GM21381 (cell line): ENCODE measurements at regions not wholly inside any gene's neighbourhood (a gene's known extent, or its start where the extent isn't known, plus 50 kb on each side); places are given as distances from the start of the nearest gene placed in this dataset.

Source experiments
- ATAC-seq: cut with Tn5 transposase; IDR thresholded peaks from one replicate; pipeline ENCODE4 v1.9.1; 2021; ENCODE audit warnings: mild to moderate bottlenecking, moderate library complexity; ENCODE audit not compliant: unreplicated experiment

- no peak for ATAC-seq
Observed at GRCh38 chr4:96521046-96521536, 681.2 kb downstream of the PDHA2 start.

GRCh38 chr4:96523611-96524010 lies 683.7 kb downstream of the PDHA2 start:
- ATAC-seq: no peak

- no peak for ATAC-seq
Observed at GRCh38 chr4:96524311-96524875, 684.5 kb downstream of the PDHA2 start.

GRCh38 chr4:96525898-96526297 lies 686.0 kb downstream of the PDHA2 start:
- no peak for ATAC-seq

GRCh38 chr4:96526625-96527024 lies 686.7 kb downstream of the PDHA2 start:
- no peak for ATAC-seq

GRCh38 chr4:96531836-96532235 lies 691.9 kb downstream of the PDHA2 start:
- no peak for ATAC-seq

GRCh38 chr4:96543346-96543745 lies 703.5 kb downstream of the PDHA2 start:
- ATAC-seq: no peak

- no peak for ATAC-seq
Observed at GRCh38 chr4:96558466-96558865, 718.6 kb downstream of the PDHA2 start.

GRCh38 chr4:96566755-96567154 lies 726.9 kb downstream of the PDHA2 start:
- ATAC-seq: no peak

- no peak for ATAC-seq
Observed at GRCh38 chr4:96585304-96585703, 745.4 kb downstream of the PDHA2 start.

- no peak for ATAC-seq
Observed at GRCh38 chr4:96593422-96593821, 753.5 kb downstream of the PDHA2 start.

- no peak for ATAC-seq
Observed at GRCh38 chr4:96598465-96598864, 758.6 kb downstream of the PDHA2 start.

- ATAC-seq: no peak
Observed at GRCh38 chr4:96599752-96600151, 759.9 kb downstream of the PDHA2 start.

- no peak for ATAC-seq
Observed at GRCh38 chr4:96602661-96603060, 762.8 kb downstream of the PDHA2 start.

- ATAC-seq: no peak
Observed at GRCh38 chr4:96603641-96604040, 763.7 kb downstream of the PDHA2 start.

GRCh38 chr4:96606451-96606850 lies 766.6 kb downstream of the PDHA2 start:
- ATAC-seq: no peak

GRCh38 chr4:96626023-96626422 lies 786.1 kb downstream of the PDHA2 start:
- ATAC-seq: no peak

- ATAC-seq: no peak
Observed at GRCh38 chr4:96630839-96631238, 790.9 kb downstream of the PDHA2 start.

- no peak for ATAC-seq
Observed at GRCh38 chr4:96637971-96638412, 798.1 kb downstream of the PDHA2 start.

GRCh38 chr4:96639932-96640331 lies 800.0 kb downstream of the PDHA2 start:
- ATAC-seq: no peak

- no peak for ATAC-seq
Observed at GRCh38 chr4:96642490-96642889, 802.6 kb downstream of the PDHA2 start.

- ATAC-seq: no peak
Observed at GRCh38 chr4:96646146-96646545, 806.3 kb downstream of the PDHA2 start.

GRCh38 chr4:96649536-96649935 lies 809.6 kb downstream of the PDHA2 start:
- no peak for ATAC-seq
